Keratinocyte (primary cell): ENCODE measurements at regions not wholly inside any gene's neighbourhood (a gene's known extent, or its start where the extent isn't known, plus 50 kb on each side); places are given as distances from the start of the nearest gene placed in this dataset.

Experiments
- CTCF ChIP-seq, 3 experiments: IDR thresholded peaks in 1 of 3; conservative IDR thresholded peaks in 1 of 3; optimal IDR thresholded peaks in 1 of 3; 2 replicates in 2 of 3; 3 replicates in 1 of 3; pipeline versions ENCODE3 to v1.5.1; 2011; ENCODE audit warnings: low read length in 3 of 3, mild to moderate bottlenecking in 3 of 3, moderate library complexity in 2 of 3, control low read depth in 1 of 3, inconsistent platforms in 1 of 3; ENCODE audit not compliant: insufficient read depth in 2 of 3; ENCODE audit errors: extremely low read depth in 1 of 3
- EZH2 ChIP-seq: IDR thresholded peaks from one replicate; pipeline ENCODE4 v1.6.1; 2012; ENCODE audit warnings: inconsistent platforms, mild to moderate bottlenecking, low read length, moderate library complexity

DNA sequence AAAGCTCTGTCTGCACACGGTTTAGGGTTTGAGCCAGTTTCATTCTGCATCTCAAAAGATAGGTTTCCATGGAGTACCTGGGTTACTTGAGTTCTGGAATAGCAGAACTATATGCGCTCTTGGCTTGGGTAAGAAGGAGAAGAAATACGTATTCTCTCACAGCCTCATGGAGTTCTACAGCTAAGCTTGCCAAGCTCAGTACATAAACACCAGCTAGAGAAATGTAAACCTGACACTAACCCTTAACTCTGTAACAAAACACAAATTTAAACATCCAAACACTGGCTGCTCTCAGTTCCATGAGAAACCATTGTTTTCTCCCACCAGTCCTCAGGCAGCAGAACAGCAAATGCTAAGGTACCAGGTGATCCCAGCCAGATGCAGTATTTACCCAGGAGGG lies 557.2 kb downstream of the INHBA start:
- TF ChIP-seq CTCF (optimal IDR thresholded peaks at IDR 0.05 in 1 of 3, IDR thresholded peaks at IDR 0.05 in 1 of 3, conservative IDR thresholded peaks at IDR 0.05 in 1 of 3; ENCODE audit: extremely low read depth in 1 of 3, insufficient read depth in 2 of 3, low read length in 3 of 3) (no peak), EZH2 (no peak)
